Ovary (tissue), 7 donors: ENCODE measurements at regions not wholly inside any gene's neighbourhood (a gene's known extent, or its start where the extent isn't known, plus 50 kb on each side); places are given as distances from the start of the nearest gene placed in this dataset.
"Not testable (repeated sequence)": the region's sequence is repeated elsewhere in the genome, so short reads cannot be mapped to it uniquely, and the experiment has no call there.

Experiments
- DNase-seq, 5 donors: peaks; one replicate each; pipeline ENCODE4 v3.0.0-alpha.2; 2019 to 2020
- H3K27ac ChIP-seq, 2 donors: fragments of 200-600 bp; one replicate each; pipeline versions ENCODE4 v1.5.1 to v1.8.0; 2019 to 2022
- H3K27me3 ChIP-seq: fragments of 200-600 bp; one replicate; pipeline ENCODE4 v1.8.0; 2022
- H3K36me3 ChIP-seq: fragments of 200-600 bp; sonication (generic); one replicate; pipeline ENCODE4 v1.5.1; 2019
- H3K4me1 ChIP-seq: one replicate; pipeline ENCODE4 v1.8.1; 2013; ENCODE audit warnings: mild to moderate bottlenecking, moderate library complexity; ENCODE audit not compliant: insufficient read depth
- H3K4me3 ChIP-seq: fragments of 200-600 bp; sonication (generic); one replicate; pipeline ENCODE4 v1.5.1; 2017
- H3K9me3 ChIP-seq, 2 donors: fragments of 200-600 bp in 1 of 2; sonication (generic) in 1 of 2; one replicate each; pipeline versions ENCODE4 v1.5.1 to v1.8.1; 2013 to 2019; ENCODE audit warnings: mild to moderate bottlenecking in 1 of 2, moderate library complexity in 1 of 2
- CTCF ChIP-seq, 3 donors: fragments of 450-650 bp in 2 of 3; fragments of 200-600 bp in 1 of 3; IDR thresholded peaks; one replicate each; pipeline versions ENCODE4 v1.5.1 to v1.8.0; 2016 to 2022; ENCODE audit warnings: antibody characterized with exemption in 3 of 3, mild to moderate bottlenecking in 1 of 3
- EP300 ChIP-seq: sonication (generic); formaldehyde crosslinking; IDR thresholded peaks from one replicate; pipeline ENCODE4 v1.6.1; 2017; ENCODE audit warnings: antibody characterized with exemption
- POLR2A ChIP-seq: fragments of 450-650 bp; IDR thresholded peaks from one replicate; pipeline ENCODE4 v1.6.1; 2017; ENCODE audit warnings: antibody characterized with exemption, mild to moderate bottlenecking, moderate library complexity
- WGBS, 3 donors: extraction: QIAGEN DNeasy Blood & Tissue Kit in 1 of 3; methylation state at CpG; one replicate each; pipeline versions ENCODE4 v1.1.5 to v1.1.7; 2013 to 2017; 5-methylcytosine and 5-hydroxymethylcytosine counted together
- intact Hi-C, 4 donors: fragments of 100-400 bp; cut with DNase I; formaldehyde crosslinking; loops; one replicate each; pipeline versions ENCODE4 v1.11.0 to v1.15.1; 2022 to 2023
- donor health status: DM: no; HTN: no; CAD: no; lungs with moderate emphysema.
- donor health status: DM: no; HTN: no; CAD: no.
- donor health status: Bipolar disorder and iron deficiency.
- donor health status: DM: no; HTN: no; CAD: no.
- donor health status: DM: yes; HTN: yes; CAD: no.

- Histone ChIP-seq H3K36me3 (no peaks in the 10 kb centered on the region), H3K4me3 (no peak overlapping the region), H3K27ac (no peak overlapping the region), H3K27me3 (no peaks in the 10 kb centered on the region), H3K4me1 (no peaks in the 10 kb centered on the region), H3K9me3 (no peaks in the 10 kb centered on the region)
- no peak for TF ChIP-seq CTCF (IDR thresholded peaks at IDR 0.05)
- intact Hi-C loops = no loop called here
- no peak for DNase-seq
Measured at GRCh38 chr1:190003376-190003775, 474.3 kb downstream of the BRINP3 start.

- DNase-seq = no peak
- H3K9me3 ChIP-seq = no peaks in the 10 kb centered on the region
- H3K36me3 ChIP-seq = no peaks in the 10 kb centered on the region
- no peaks in the 10 kb centered on the region for H3K4me1 ChIP-seq
- H3K4me3 ChIP-seq = no peak overlapping the region
- 89 to 91% (median 90%) methylated on average over 4 of the region's 4 CpGs for WGBS, 3 donors
- no peak overlapping the region for H3K27ac ChIP-seq
- TF ChIP-seq EP300 = no peak
- TF ChIP-seq POLR2A = no peak
- TF ChIP-seq CTCF (IDR thresholded peaks at IDR 0.05) = no peak
- intact Hi-C loops = no loop called here
- H3K27me3 ChIP-seq = no peaks in the 10 kb centered on the region
Measured at GRCh38 chr1:190011585-190011984, 466.1 kb downstream of the BRINP3 start.

GRCh38 chr1:190019151-190019550 lies 458.5 kb downstream of the BRINP3 start:
- H3K27ac ChIP-seq, H3K4me1 ChIP-seq, intact Hi-C loops, H3K9me3 ChIP-seq, H3K36me3 ChIP-seq, H3K4me3 ChIP-seq, H3K27me3 ChIP-seq: not testable (repeated sequence)
- 94 to 95% (median 95%) methylated on average over 16 of the region's 16 CpGs for WGBS, 3 donors
- peak in 1 of 5 donors; percentile 4 for DNase-seq

- intact Hi-C loops = no loop called here
- DNase-seq = no peak
- no peak for TF ChIP-seq POLR2A
- TF ChIP-seq EP300 = no peak
- TF ChIP-seq CTCF (IDR thresholded peaks at IDR 0.05) = no peak
- Histone ChIP-seq H3K27ac (no peak overlapping the region), H3K36me3 (no peaks in the 10 kb centered on the region), H3K4me1 (no peaks in the 10 kb centered on the region), H3K27me3 (no peaks in the 10 kb centered on the region), H3K4me3 (no peak overlapping the region), H3K9me3 (no peaks in the 10 kb centered on the region)
- 89 to 92% (median 92%) methylated on average over 6 of the region's 6 CpGs for WGBS, 3 donors
Measured at GRCh38 chr1:190019717-190020116, 457.9 kb downstream of the BRINP3 start.

GRCh38 chr1:190022709-190023108 lies 455.0 kb downstream of the BRINP3 start:
- no peak for DNase-seq
- no peak overlapping the region for H3K27ac ChIP-seq
- H3K27me3 ChIP-seq = no peaks in the 10 kb centered on the region
- H3K4me1 ChIP-seq = no peaks in the 10 kb centered on the region
- no peaks in the 10 kb centered on the region for H3K9me3 ChIP-seq
- intact Hi-C loops = no loop called here
- H3K4me3 ChIP-seq = no peak overlapping the region
- TF ChIP-seq EP300 (no peak), POLR2A (no peak), CTCF (IDR thresholded peaks at IDR 0.05) (no peak)
- WGBS, 3 donors = 52 to 93% (median 64%) methylated on average over 3 of the region's 3 CpGs
- H3K36me3 ChIP-seq = no peaks in the 10 kb centered on the region
